WI38 (cell line): ENCODE measurements at regions not wholly inside any gene's neighbourhood (a gene's known extent, or its start where the extent isn't known, plus 50 kb on each side); places are given as distances from the start of the nearest gene placed in this dataset.

Experiments
- H3K4me3 ChIP-seq: 2 replicates; pipeline ENCODE4 v1.5.1; 2011; ENCODE audit warnings: low read depth, mild to moderate bottlenecking, control low read depth, low read length
- TF ChIP-seq, protein P1 (sequence below): IDR thresholded peaks from 2 replicates; pipeline ENCODE4 v1.5.1; 2012; ENCODE audit warnings: low read depth, mild to moderate bottlenecking, control low read depth, low read length

DNA sequence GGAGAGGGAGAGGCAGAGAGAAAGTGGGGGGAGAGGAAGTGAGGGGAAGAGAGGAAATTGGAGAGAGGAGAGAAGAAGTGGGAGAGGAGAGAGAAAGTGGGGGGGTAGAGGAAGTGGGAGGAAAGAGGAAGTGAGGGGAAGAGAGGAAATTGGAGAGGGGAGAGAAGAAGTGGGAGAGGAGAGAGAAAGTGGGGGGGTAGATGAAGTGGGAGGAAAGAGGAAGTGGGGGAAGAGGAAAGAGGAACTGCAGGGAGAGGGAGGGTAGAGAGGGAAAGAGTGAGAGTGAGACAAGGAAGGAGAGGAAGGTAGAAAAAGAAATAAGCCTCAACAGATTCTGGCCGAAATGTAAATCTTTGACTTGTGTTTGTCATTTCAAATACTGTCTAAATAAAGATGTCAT, 146.6 kb downstream of the KLF12 start:
- TF ChIP-seq, protein P1, sequence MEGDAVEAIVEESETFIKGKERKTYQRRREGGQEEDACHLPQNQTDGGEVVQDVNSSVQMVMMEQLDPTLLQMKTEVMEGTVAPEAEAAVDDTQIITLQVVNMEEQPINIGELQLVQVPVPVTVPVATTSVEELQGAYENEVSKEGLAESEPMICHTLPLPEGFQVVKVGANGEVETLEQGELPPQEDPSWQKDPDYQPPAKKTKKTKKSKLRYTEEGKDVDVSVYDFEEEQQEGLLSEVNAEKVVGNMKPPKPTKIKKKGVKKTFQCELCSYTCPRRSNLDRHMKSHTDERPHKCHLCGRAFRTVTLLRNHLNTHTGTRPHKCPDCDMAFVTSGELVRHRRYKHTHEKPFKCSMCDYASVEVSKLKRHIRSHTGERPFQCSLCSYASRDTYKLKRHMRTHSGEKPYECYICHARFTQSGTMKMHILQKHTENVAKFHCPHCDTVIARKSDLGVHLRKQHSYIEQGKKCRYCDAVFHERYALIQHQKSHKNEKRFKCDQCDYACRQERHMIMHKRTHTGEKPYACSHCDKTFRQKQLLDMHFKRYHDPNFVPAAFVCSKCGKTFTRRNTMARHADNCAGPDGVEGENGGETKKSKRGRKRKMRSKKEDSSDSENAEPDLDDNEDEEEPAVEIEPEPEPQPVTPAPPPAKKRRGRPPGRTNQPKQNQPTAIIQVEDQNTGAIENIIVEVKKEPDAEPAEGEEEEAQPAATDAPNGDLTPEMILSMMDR: no peak
- no peak overlapping the region for H3K4me3 ChIP-seq

DNA sequence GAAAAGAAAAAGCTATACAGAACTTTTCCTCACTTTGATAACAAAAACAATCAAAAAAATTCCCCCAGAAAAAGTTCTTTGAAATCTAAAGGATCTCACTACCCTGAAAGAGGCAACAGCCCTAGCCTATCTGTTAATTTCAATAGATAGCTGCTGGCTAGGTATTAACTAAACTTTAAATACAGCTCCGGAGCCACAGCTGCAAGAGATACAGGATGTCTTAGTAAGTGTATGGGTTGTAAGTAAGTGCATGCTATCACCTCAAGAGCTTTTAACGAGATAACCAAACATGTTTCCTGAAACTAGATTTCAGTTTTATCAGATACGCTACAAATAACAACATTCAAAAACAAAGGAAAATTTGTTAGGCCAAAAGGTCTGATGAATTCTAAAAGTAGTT, 148.4 kb downstream of the KLF12 start:
- TF ChIP-seq, protein P1: no peak
- H3K4me3 ChIP-seq: no peak overlapping the region

DNA sequence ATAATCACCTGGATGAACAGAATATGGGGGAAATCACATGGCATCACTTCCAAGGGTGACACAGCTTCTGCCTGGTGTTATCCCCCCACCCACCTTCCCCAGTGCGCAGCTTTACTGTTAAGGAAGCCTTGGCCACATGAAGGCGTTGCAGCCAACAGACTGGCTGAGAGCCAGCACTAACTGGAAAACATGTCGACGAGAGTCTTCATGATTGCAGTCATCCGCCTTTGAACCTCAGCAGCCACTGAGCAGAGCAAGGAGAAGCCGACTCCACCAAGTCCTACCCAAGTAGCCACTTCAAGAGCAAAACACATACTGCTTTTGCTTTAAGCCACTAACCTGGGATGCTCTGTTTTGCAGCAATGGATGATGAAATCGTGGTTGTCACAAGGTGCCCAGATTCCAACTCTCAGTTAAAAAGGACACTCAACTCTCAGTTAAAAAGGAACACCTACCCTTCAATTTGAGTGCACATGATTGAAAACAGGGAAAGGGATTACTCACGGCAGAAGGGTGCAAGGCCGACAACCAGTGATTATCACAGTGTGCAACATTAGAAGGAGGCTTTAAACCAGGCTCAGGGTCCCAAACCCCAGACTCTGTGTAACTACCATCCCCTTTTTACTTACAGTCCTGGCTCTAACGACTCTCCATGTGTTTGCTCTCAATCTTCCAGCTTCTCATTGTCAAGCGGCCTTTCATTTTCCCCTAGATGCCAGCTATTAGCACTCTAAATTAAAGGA, 149.1 kb downstream of the KLF12 start:
- H3K4me3 ChIP-seq: no peak overlapping the region
- TF ChIP-seq, protein P1: no peak

DNA sequence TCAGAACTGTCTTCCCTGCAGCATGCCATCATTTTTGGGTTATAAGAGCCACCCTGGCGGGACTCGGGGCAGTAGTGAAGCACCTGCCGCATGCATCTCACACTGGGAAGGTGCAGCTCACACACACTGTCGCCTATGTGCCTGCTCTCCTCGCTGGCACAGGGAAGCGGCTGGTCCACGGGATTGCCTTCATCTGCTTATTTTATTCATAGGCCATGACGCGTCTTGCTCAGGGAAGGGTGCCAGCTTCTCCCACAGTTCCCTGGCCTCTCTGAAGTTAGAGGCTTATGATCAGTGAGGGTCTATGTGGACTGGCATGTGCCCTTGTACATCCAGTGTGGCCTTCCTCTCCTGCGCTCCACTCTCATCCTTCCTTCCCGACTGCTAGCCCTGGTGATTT, 150.0 kb downstream of the KLF12 start:
- TF ChIP-seq, protein P1: no peak
- H3K4me3 ChIP-seq: no peak overlapping the region

DNA sequence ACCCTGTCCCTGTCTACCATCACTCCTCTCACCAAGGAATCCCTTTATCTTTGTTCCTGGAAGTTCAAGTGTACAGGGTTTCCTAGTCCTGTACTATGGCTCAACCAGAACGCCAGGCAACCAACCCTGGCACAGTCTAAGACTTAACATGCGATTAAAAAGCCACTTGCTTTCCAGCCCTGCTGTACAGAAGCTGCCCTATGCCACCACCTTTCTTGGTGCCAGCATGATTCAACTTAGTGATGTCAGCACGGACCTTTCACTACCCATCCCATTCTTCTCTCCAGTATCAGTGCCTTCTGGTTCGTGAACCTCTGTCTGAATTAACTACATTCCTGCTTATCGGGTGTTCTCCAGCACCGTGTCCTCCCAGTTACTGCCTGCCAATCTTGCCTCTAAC, 151.1 kb downstream of the KLF12 start:
- H3K4me3 ChIP-seq: no peak overlapping the region
- TF ChIP-seq, protein P1: no peak

DNA sequence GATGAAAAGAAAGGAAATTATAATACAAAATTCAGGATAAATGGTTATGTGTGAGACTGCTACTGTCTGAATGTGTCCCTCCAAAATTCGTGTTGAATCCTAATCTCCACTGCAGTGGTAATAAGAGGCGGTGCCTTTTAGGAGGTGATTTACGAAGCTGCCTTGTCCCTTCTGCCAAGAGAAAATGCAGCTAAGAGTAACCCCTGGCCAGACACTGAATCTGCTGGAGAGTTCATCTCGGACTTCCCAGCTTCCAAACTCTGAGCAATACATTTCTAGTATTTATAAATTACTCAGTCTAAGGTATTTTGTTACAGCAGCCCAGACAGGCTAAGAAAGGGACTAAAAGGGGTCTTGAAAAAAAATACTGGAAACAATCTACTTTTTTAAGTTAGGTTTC, 152.6 kb downstream of the KLF12 start:
- no peak overlapping the region for H3K4me3 ChIP-seq
- TF ChIP-seq, protein P1: no peak

DNA sequence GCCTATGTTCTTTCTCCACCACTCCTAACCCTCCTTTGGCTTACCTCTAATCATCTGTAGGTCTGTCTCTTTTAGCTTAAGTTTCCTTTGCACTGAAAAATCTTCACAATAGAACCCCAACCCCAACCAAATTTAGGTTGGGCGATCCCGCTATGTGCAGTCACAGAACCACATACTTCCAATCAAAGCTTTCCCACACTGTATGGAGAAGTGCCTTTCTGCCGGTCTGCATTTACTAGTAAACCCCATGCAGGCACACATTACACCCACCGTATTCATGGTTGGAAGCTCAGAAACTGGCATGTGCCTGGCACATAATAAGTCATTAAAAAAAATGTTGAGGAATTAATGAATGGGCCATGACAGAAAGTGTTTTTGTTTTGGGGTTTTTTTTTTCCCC, 158.4 kb downstream of the KLF12 start:
- TF ChIP-seq, protein P1: no peak
- no peak overlapping the region for H3K4me3 ChIP-seq
